Type B pancreatic cell (in vitro differentiated cells): ENCODE measurements at regions not wholly inside any gene's neighbourhood (a gene's known extent, or its start where the extent isn't known, plus 50 kb on each side); places are given as distances from the start of the nearest gene placed in this dataset.

Experiments
- DNase-seq: peaks from one replicate; pipeline ENCODE4 v3.0.0; 2021; ENCODE audit warnings: mixed read lengths; ENCODE audit not compliant: unreplicated experiment; ENCODE audit errors: extremely low spot score
- H3K27ac Mint-ChIP-seq: 2 replicates; pipeline ENCODE4 v1.8.0; 2021; ENCODE audit warnings: mild to moderate bottlenecking, mixed read lengths
- H3K27me3 Mint-ChIP-seq: 2 replicates; pipeline ENCODE4 v1.8.0; 2021; ENCODE audit warnings: mixed read lengths
- H3K36me3 Mint-ChIP-seq: 2 replicates; pipeline ENCODE4 v1.8.0; 2021; ENCODE audit warnings: mixed read lengths
- H3K4me1 Mint-ChIP-seq: one replicate; pipeline ENCODE4 v1.8.0; 2021; ENCODE audit warnings: mixed read lengths; ENCODE audit not compliant: unreplicated experiment
- H3K4me3 Mint-ChIP-seq: 2 replicates; pipeline ENCODE4 v1.8.0; 2021; ENCODE audit warnings: mild to moderate bottlenecking, mixed read lengths
- H3K9me3 Mint-ChIP-seq: 2 replicates; pipeline ENCODE4 v1.8.0; 2021; ENCODE audit warnings: mixed read lengths
- CTCF ChIP-seq: fragments of 200-600 bp; sonication (generic); conservative IDR thresholded peaks from 2 replicates; pipeline ENCODE4 v1.5.0; 2021; ENCODE audit warnings: antibody characterized with exemption, mild to moderate bottlenecking

- no peak for DNase-seq
- no peak overlapping the region for H3K27ac Mint-ChIP-seq
- H3K9me3 Mint-ChIP-seq, result peaks cover 4% of the 10 kb centered on the region
- H3K36me3 Mint-ChIP-seq, result no peaks in the 10 kb centered on the region
- peaks cover 5% of the 10 kb centered on the region for H3K4me1 Mint-ChIP-seq
- H3K4me3 Mint-ChIP-seq, result no peak overlapping the region
- TF ChIP-seq CTCF, result no peak
- H3K27me3 Mint-ChIP-seq, result peaks cover 8% of the 10 kb centered on the region
These were observed 183.3 kb downstream of the NSUN3 start for GRCh38 chr3:94246171-94246570.

GRCh38 chr3:94248042-94248441 lies 185.2 kb downstream of the NSUN3 start:
- H3K27ac Mint-ChIP-seq, result no peak overlapping the region
- no peak overlapping the region for H3K4me3 Mint-ChIP-seq
- no peaks in the 10 kb centered on the region for H3K36me3 Mint-ChIP-seq
- peaks cover 4% of the 10 kb centered on the region for H3K9me3 Mint-ChIP-seq
- DNase-seq, result no peak
- H3K27me3 Mint-ChIP-seq, result peaks cover 11% of the 10 kb centered on the region
- no peak for TF ChIP-seq CTCF
- peaks cover 5% of the 10 kb centered on the region for H3K4me1 Mint-ChIP-seq

GRCh38 chr3:94249491-94250079 lies 186.7 kb downstream of the NSUN3 start:
- Mint-ChIP-seq H3K27ac (no peak overlapping the region), H3K9me3 (peaks cover 4% of the 10 kb centered on the region), H3K36me3 (no peaks in the 10 kb centered on the region), H3K27me3 (peaks cover 11% of the 10 kb centered on the region), H3K4me3 (no peak overlapping the region), H3K4me1 (peaks cover 5% of the 10 kb centered on the region)
- DNase-seq, result no peak
- TF ChIP-seq CTCF, result peak; percentile 85

GRCh38 chr3:94251566-94251965 lies 188.7 kb downstream of the NSUN3 start:
- Mint-ChIP-seq H3K4me3 (no peak overlapping the region), H3K36me3 (no peaks in the 10 kb centered on the region), H3K27ac (no peak overlapping the region), H3K9me3 (peaks cover 4% of the 10 kb centered on the region), H3K4me1 (peaks cover 5% of the 10 kb centered on the region), H3K27me3 (peaks cover 14% of the 10 kb centered on the region)
- TF ChIP-seq CTCF, result no peak
- DNase-seq, result no peak

- H3K9me3 Mint-ChIP-seq, result peaks cover 4% of the 10 kb centered on the region
These were observed 189.5 kb downstream of the NSUN3 start for GRCh38 chr3:94252316-94252715.

More at GRCh38 chr3:94252316-94252715, 189.5 kb downstream of the NSUN3 start:
- H3K36me3 Mint-ChIP-seq, result no peaks in the 10 kb centered on the region
- DNase-seq, result no peak
- peaks cover 5% of the 10 kb centered on the region for H3K4me1 Mint-ChIP-seq
- no peak overlapping the region for H3K27ac Mint-ChIP-seq
- no peak for TF ChIP-seq CTCF
- peaks cover 14% of the 10 kb centered on the region for H3K27me3 Mint-ChIP-seq
- H3K4me3 Mint-ChIP-seq, result no peak overlapping the region
